ENCODE measurements at regions not wholly inside any gene's neighbourhood (a gene's known extent, or its start where the extent isn't known, plus 50 kb on each side); places are given as distances from the start of the nearest gene placed in this dataset.

GRCh38 chr11:27592098-27592780 is 85.7 kb upstream of the LIN7C start:
- intact Hi-C loops (cut with micrococcal nuclease; ENCODE audit: unreplicated experiment) = no loop called here
- DNase-seq (ENCODE audit: low read depth, low spot score) (no peak), ATAC-seq (no peak)
- CTCF ChIA-PET = no interaction called here
- H3K27me3 ChIP-seq (ENCODE audit: control insufficient read depth, insufficient read depth, low read length) = no peaks in the 10 kb centered on the region
- H3K27ac ChIP-seq (ENCODE audit: low read length) = no peak overlapping the region
- no peaks in the 10 kb centered on the region for H3K9me3 ChIP-seq (ENCODE audit: control insufficient read depth, insufficient read depth, low read depth, low read length)
- POLR2A ChIA-PET = no interaction called here
- no peaks in the 10 kb centered on the region for H3K36me3 ChIP-seq (ENCODE audit: control insufficient read depth, insufficient read depth, low read length)
- TF ChIP-seq POLR2AphosphoS5 (IDR thresholded peaks at IDR 0.05; ENCODE audit: low read depth, low read length) = no peak
- no peak for TF ChIP-seq SIN3A (IDR thresholded peaks at IDR 0.05; ENCODE audit: borderline replicate concordance, insufficient read depth, low read depth, low read length)
- TF ChIP-seq CTCF (IDR thresholded peaks at IDR 0.05) = no peak
- TF ChIP-seq, protein P1, sequence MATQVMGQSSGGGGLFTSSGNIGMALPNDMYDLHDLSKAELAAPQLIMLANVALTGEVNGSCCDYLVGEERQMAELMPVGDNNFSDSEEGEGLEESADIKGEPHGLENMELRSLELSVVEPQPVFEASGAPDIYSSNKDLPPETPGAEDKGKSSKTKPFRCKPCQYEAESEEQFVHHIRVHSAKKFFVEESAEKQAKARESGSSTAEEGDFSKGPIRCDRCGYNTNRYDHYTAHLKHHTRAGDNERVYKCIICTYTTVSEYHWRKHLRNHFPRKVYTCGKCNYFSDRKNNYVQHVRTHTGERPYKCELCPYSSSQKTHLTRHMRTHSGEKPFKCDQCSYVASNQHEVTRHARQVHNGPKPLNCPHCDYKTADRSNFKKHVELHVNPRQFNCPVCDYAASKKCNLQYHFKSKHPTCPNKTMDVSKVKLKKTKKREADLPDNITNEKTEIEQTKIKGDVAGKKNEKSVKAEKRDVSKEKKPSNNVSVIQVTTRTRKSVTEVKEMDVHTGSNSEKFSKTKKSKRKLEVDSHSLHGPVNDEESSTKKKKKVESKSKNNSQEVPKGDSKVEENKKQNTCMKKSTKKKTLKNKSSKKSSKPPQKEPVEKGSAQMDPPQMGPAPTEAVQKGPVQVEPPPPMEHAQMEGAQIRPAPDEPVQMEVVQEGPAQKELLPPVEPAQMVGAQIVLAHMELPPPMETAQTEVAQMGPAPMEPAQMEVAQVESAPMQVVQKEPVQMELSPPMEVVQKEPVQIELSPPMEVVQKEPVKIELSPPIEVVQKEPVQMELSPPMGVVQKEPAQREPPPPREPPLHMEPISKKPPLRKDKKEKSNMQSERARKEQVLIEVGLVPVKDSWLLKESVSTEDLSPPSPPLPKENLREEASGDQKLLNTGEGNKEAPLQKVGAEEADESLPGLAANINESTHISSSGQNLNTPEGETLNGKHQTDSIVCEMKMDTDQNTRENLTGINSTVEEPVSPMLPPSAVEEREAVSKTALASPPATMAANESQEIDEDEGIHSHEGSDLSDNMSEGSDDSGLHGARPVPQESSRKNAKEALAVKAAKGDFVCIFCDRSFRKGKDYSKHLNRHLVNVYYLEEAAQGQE (IDR thresholded peaks at IDR 0.05; ENCODE audit: insufficient read depth in 1 of 2, low read depth in 2 of 2, low read length in 1 of 2) = no peak
- no peak for TF ChIP-seq TCF7L2 (IDR thresholded peaks at IDR 0.05; ENCODE audit: low read depth, low read length)
- no TSS peak for BruUV-seq (replicated peaks)
- in situ Hi-C loops (cut with HindIII; ENCODE audit: low pct_unique_long_range_greater_than_20kb, low sequenced_read_pairs) = no loop called here
- H3K4me1 ChIP-seq (ENCODE audit: control insufficient read depth, insufficient read depth, low read length) = no peaks in the 10 kb centered on the region
- no peak overlapping the region for H3K4me3 ChIP-seq (ENCODE audit: low read depth in 2 of 2, low read length in 2 of 2)

- ATAC-seq = no peak
- Histone ChIP-seq H3K4me3 (ENCODE audit: low read depth in 2 of 2, low read length in 2 of 2) (no peak overlapping the region), H3K36me3 (ENCODE audit: control insufficient read depth, insufficient read depth, low read length) (no peaks in the 10 kb centered on the region), H3K27ac (ENCODE audit: low read length) (no peak overlapping the region), H3K4me1 (ENCODE audit: control insufficient read depth, insufficient read depth, low read length) (no peaks in the 10 kb centered on the region), H3K9me3 (ENCODE audit: control insufficient read depth, insufficient read depth, low read depth, low read length) (no peaks in the 10 kb centered on the region), H3K27me3 (ENCODE audit: control insufficient read depth, insufficient read depth, low read length) (peaks cover 2% of the 10 kb centered on the region; the same call in 1 of the 2 replicates)
- ChIA-PET POLR2A (no interaction called here), CTCF (no interaction called here)
- BruUV-seq (replicated peaks) = no TSS peak
- intact Hi-C loops (cut with micrococcal nuclease; ENCODE audit: unreplicated experiment) (no loop called here), in situ Hi-C loops (cut with HindIII; ENCODE audit: low pct_unique_long_range_greater_than_20kb, low sequenced_read_pairs) (no loop called here)
- TF ChIP-seq POLR2AphosphoS5 (IDR thresholded peaks at IDR 0.05; ENCODE audit: low read depth, low read length) (no peak), TCF7L2 (IDR thresholded peaks at IDR 0.05; ENCODE audit: low read depth, low read length) (no peak)
- TF ChIP-seq, protein P1 (IDR thresholded peaks at IDR 0.05; ENCODE audit: insufficient read depth in 1 of 2, low read depth in 2 of 2, low read length in 1 of 2) = no peak
- DNase-seq (ENCODE audit: low read depth, low spot score) = no peak
These were observed 76.1 kb upstream of the LIN7C start for GRCh38 chr11:27582621-27583020.
